ENCODE measurements at regions not wholly inside any gene's neighbourhood (a gene's known extent, or its start where the extent isn't known, plus 50 kb on each side); places are given as distances from the start of the nearest gene placed in this dataset.

DNA sequence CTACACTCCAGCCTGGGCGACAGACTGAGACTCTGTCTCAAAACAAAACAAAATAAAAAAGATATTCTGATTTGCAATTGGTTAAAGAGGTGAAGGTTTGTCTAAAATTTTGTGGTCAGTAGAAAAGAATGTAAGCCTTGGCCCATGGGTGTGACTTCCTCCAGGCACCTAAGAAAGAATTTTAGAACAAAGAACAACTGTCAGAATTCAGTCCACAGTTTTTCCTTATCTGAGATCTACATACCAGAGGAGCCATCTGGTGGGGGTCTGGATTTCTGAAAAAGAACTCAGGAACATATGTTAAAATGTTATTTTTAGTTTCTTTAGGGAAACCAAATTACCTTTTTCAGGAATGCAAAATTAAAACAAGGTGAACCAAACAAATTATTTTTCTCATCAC is 434.1 kb downstream of the ANKRD50 start:
- H3K4me1 ChIP-seq, result no peaks in the 10 kb centered on the region
- no peaks in the 10 kb centered on the region for H3K9me3 ChIP-seq
- TF ChIP-seq, protein P1, sequence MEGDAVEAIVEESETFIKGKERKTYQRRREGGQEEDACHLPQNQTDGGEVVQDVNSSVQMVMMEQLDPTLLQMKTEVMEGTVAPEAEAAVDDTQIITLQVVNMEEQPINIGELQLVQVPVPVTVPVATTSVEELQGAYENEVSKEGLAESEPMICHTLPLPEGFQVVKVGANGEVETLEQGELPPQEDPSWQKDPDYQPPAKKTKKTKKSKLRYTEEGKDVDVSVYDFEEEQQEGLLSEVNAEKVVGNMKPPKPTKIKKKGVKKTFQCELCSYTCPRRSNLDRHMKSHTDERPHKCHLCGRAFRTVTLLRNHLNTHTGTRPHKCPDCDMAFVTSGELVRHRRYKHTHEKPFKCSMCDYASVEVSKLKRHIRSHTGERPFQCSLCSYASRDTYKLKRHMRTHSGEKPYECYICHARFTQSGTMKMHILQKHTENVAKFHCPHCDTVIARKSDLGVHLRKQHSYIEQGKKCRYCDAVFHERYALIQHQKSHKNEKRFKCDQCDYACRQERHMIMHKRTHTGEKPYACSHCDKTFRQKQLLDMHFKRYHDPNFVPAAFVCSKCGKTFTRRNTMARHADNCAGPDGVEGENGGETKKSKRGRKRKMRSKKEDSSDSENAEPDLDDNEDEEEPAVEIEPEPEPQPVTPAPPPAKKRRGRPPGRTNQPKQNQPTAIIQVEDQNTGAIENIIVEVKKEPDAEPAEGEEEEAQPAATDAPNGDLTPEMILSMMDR (IDR thresholded peaks at IDR 0.05), result no peak
- no peak for DNase-seq
- intact Hi-C loops (cut with DNase I), result no loop called here
- no peak for FAIRE-seq
- H3K27ac ChIP-seq, result no peak overlapping the region
- no peaks in the 10 kb centered on the region for H3K27me3 ChIP-seq
- ATAC-seq, result no peak
- 77 to 82% methylated on average over 1 of the region's 1 CpG for WGBS, 2 donors
- no peaks in the 10 kb centered on the region for H3K36me3 ChIP-seq
- H3K4me3 ChIP-seq, result no peak overlapping the region

DNA sequence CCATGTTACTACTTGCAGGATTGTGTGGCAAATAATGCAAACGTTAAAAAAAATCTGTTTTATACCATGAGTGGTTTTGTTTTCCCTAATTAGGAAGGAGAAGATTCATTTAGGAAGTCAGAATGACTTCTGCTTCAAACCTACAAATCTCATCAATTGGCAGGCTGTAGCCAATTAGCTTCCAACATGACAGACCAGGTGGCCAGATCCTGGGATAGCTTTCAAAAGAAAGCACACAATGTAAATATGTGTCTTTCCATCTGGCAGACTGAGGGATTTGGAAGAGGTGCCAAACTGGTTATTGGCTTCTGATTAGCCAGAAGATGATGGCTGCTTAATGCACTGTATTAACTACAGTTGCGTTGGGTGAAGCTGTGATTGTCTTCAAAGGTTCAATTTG is 432.8 kb downstream of the ANKRD50 start:
- TF ChIP-seq, protein P1 (IDR thresholded peaks at IDR 0.05), result no peak
- FAIRE-seq (no peak), DNase-seq (no peak), ATAC-seq (no peak)
- no peak overlapping the region for H3K27ac ChIP-seq
- 32% methylated on average over 2 of the region's 2 CpGs for WGBS, 2 donors
- no peaks in the 10 kb centered on the region for H3K27me3 ChIP-seq
- intact Hi-C loops (cut with DNase I), result no loop called here
- no peaks in the 10 kb centered on the region for H3K9me3 ChIP-seq
- H3K4me3 ChIP-seq, result no peak overlapping the region
- no peaks in the 10 kb centered on the region for H3K4me1 ChIP-seq
- no peaks in the 10 kb centered on the region for H3K36me3 ChIP-seq

DNA sequence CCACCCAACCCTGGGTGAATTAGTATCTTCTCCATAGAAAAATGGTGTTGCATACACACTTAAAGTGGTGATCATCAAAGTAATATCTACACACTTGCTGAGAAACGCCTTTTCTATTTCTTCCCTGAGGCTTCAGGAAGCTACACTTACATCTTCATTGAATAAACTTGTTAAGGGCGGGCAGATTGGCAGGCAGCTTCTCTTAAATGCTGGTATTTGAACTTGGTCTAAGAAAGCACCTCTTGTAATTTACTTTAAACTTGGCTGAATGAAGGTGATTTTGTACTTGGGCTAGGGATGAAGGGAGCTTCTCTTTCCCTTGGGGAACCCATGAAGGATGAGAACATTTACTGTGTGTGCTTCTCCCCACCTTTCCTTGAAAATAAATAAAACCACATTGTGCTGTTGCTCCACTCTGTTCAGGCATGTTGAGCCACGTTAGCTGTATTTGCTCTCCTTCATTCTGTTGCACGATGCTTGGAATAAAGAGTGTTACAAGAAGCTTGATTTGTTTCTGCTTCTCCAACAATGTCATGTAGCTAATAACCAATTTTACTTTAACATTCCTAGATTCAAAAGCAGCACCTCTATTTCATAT is 430.1 kb downstream of the ANKRD50 start:
- no peak overlapping the region for H3K4me3 ChIP-seq
- FAIRE-seq (no peak), ATAC-seq (no peak), DNase-seq (no peak)
- H3K4me1 ChIP-seq, result no peaks in the 10 kb centered on the region
- TF ChIP-seq, protein P1 (IDR thresholded peaks at IDR 0.05), result no peak
- 38 to 47% methylated on average over 4 of the region's 4 CpGs for WGBS, 2 donors
- H3K9me3 ChIP-seq, result no peaks in the 10 kb centered on the region
- intact Hi-C loops (cut with DNase I), result no loop called here
- no peak overlapping the region for H3K27ac ChIP-seq
- H3K36me3 ChIP-seq, result no peaks in the 10 kb centered on the region
- H3K27me3 ChIP-seq, result peaks cover 0 to 4% (median 0%) of the 10 kb centered on the region in 4 donors

DNA sequence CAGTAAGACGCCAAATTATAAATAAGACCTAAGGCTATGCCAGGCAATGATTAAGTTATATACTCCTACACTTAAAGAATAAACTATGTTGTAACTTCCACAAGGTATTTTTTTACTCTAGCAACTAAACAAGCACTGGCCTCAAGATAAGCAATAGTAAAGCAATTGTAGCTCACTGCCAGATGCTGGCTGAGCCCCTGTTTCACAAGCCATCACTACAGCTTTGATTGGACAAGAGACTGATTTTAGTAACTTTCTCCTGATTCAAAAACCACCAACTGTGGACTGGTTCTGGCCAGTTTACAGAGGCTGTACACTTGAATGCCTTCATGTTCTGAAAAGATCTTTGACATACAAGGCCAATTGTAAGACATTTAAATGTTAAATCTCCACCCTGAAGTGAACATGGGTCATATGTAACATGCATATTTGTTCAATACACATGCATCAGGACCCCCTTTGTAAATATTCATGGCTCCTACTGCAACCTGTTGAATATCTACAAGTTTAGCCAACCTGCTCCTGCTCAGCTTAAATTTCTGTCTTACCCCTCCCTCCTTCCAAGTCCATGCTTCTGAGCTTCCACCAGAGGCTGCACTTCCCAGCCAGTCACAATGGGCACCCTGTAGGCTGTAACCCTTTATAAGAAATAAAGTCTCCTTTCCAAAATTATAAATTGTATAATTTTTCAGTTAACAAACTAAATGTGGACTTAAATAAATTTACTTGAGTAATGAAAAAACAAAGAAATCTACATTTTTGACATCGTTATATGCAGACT is 423.6 kb downstream of the ANKRD50 start:
- H3K4me3 ChIP-seq, result no peak overlapping the region
- intact Hi-C loops (cut with DNase I), result no loop called here
- ATAC-seq, result no peak
- WGBS, 2 donors, result 72 to 83% methylated on average over 2 of the region's 2 CpGs
- no peaks in the 10 kb centered on the region for H3K4me1 ChIP-seq
- H3K36me3 ChIP-seq, result no peaks in the 10 kb centered on the region
- no peaks in the 10 kb centered on the region for H3K9me3 ChIP-seq
- peaks cover 0 to 4% (median 0%) of the 10 kb centered on the region in 4 donors for H3K27me3 ChIP-seq
- no peak for FAIRE-seq
- no peak for DNase-seq
- H3K27ac ChIP-seq, result no peak overlapping the region
- TF ChIP-seq, protein P1 (IDR thresholded peaks at IDR 0.05), result no peak

DNA sequence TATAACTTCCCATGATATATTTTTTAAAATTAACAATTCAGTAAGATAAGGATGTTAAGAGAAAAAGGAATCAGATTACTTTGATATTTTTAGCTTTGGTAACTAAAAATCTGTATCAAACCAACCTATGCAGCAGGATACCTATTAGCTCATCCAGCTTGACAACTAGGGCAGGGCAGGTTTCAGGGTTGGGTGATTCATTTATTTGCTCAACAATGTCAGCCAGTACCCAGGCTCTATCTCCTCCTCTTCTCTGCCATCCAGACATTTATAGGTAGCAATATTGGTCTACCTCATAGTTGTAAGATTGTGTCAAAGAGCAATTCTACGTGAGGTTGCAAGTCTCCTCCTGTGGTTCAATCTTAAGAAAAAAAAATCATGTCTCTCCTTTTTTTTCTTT is 421.9 kb downstream of the ANKRD50 start:
- DNase-seq (no peak), ATAC-seq (no peak), FAIRE-seq (no peak)
- TF ChIP-seq, protein P1 (IDR thresholded peaks at IDR 0.05), result no peak
- 73 to 76% methylated on average over 1 of the region's 1 CpG for WGBS, 2 donors
- H3K36me3 ChIP-seq, result no peaks in the 10 kb centered on the region
- intact Hi-C loops (cut with DNase I), result no loop called here
- H3K4me3 ChIP-seq, result no peak overlapping the region
- no peaks in the 10 kb centered on the region for H3K9me3 ChIP-seq
- H3K4me1 ChIP-seq, result no peaks in the 10 kb centered on the region
- H3K27ac ChIP-seq, result no peak overlapping the region
- H3K27me3 ChIP-seq, result no peaks in the 10 kb centered on the region

Data from pancreas (tissue), 10 donors.